Thoracic aorta (tissue), 2 donors: ENCODE measurements at regions not wholly inside any gene's neighbourhood (a gene's known extent, or its start where the extent isn't known, plus 50 kb on each side); places are given as distances from the start of the nearest gene placed in this dataset.

Source experiments
- ATAC-seq: fragments of 150-250 bp; one replicate; pipeline ENCODE4 v1.8.0; 2017; ENCODE audit warnings: low read depth; ENCODE audit not compliant: insufficient number of reproducible peaks, low FRiP score
- DNase-seq: peaks from one replicate; pipeline ENCODE4 v3.0.0-alpha.2; 2020; ENCODE audit warnings: low spot score
- H3K27ac ChIP-seq, 2 donors: fragments of 200-600 bp; sonication (generic); 1 replicate in 1 of 2; 2 replicates in 1 of 2; pipeline ENCODE4 v1.5.1; 2016; ENCODE audit warnings: mild to moderate bottlenecking in 2 of 2, moderate library complexity in 2 of 2
- H3K27me3 ChIP-seq: fragments of 200-600 bp; sonication (generic); replicated peaks from 2 replicates; pipeline ENCODE4 v1.6.0; 2016; ENCODE audit warnings: mild to moderate bottlenecking; ENCODE audit not compliant: insufficient read depth
- H3K36me3 ChIP-seq: fragments of 200-600 bp; sonication (generic); one replicate; pipeline ENCODE4 v1.5.1; 2016
- H3K4me1 ChIP-seq, 2 donors: fragments of 200-600 bp; sonication (generic); 1 replicate in 1 of 2; 2 replicates in 1 of 2; pipeline versions ENCODE4 v1.5.1 to v1.6.0; 2016; ENCODE audit warnings: low read depth in 2 of 2, mild to moderate bottlenecking in 1 of 2; ENCODE audit not compliant: control insufficient read depth in 1 of 2
- H3K4me3 ChIP-seq: fragments of 200-600 bp; sonication (generic); 2 replicates; pipeline ENCODE4 v1.5.1; 2016; ENCODE audit warnings: mild to moderate bottlenecking
- H3K9me3 ChIP-seq: fragments of 200-600 bp; sonication (generic); 2 replicates; pipeline ENCODE4 v1.5.1; 2016
- TF ChIP-seq, protein P1 (sequence below): fragments of 200-600 bp; sonication (generic); IDR thresholded peaks from one replicate; pipeline ENCODE4 v1.5.1; 2019; ENCODE audit warnings: antibody characterized with exemption

DNA sequence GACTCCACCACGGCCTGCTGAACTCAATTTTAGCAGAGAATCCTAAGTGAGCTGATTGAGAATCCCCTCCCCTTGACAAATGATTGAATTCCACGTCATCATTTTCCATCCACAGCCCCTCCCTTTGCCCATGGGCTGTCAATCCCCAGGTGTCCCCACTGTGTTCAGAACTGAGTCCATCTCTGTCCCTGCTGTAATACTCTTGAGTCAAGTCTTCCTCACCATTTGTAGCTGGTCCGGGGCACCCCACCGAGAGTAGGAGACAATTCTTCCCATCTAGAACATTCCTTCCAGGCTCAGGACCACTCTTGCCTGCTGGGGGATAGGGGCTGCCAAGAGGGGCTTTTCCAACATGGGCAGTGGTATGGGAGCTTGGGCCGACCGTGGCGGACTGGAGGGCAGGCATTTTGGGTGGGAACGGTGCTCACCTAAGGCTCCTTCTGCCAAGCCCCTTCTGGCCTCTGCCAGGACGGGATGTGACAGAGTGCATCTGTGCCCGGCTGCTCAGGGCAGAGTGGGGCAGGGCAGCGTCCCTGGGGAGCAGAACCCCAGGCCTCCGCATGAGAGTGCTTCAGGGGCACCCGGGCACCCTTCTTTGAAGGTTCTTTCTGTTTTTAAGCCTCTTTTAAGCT, 218.1 kb upstream of the RTL1 start:
- Histone ChIP-seq H3K4me3 (no peak overlapping the region), H3K4me1 (no peaks in the 10 kb centered on the region), H3K9me3 (no peaks in the 10 kb centered on the region), H3K27ac (peak overlapping the region in 1 of 2 donors; percentile 35), H3K36me3 (no peaks in the 10 kb centered on the region), H3K27me3 (no peaks in the 10 kb centered on the region)
- TF ChIP-seq, protein P1, sequence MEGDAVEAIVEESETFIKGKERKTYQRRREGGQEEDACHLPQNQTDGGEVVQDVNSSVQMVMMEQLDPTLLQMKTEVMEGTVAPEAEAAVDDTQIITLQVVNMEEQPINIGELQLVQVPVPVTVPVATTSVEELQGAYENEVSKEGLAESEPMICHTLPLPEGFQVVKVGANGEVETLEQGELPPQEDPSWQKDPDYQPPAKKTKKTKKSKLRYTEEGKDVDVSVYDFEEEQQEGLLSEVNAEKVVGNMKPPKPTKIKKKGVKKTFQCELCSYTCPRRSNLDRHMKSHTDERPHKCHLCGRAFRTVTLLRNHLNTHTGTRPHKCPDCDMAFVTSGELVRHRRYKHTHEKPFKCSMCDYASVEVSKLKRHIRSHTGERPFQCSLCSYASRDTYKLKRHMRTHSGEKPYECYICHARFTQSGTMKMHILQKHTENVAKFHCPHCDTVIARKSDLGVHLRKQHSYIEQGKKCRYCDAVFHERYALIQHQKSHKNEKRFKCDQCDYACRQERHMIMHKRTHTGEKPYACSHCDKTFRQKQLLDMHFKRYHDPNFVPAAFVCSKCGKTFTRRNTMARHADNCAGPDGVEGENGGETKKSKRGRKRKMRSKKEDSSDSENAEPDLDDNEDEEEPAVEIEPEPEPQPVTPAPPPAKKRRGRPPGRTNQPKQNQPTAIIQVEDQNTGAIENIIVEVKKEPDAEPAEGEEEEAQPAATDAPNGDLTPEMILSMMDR, result no peak
- no peak for ATAC-seq
- DNase-seq, result no peak

DNA sequence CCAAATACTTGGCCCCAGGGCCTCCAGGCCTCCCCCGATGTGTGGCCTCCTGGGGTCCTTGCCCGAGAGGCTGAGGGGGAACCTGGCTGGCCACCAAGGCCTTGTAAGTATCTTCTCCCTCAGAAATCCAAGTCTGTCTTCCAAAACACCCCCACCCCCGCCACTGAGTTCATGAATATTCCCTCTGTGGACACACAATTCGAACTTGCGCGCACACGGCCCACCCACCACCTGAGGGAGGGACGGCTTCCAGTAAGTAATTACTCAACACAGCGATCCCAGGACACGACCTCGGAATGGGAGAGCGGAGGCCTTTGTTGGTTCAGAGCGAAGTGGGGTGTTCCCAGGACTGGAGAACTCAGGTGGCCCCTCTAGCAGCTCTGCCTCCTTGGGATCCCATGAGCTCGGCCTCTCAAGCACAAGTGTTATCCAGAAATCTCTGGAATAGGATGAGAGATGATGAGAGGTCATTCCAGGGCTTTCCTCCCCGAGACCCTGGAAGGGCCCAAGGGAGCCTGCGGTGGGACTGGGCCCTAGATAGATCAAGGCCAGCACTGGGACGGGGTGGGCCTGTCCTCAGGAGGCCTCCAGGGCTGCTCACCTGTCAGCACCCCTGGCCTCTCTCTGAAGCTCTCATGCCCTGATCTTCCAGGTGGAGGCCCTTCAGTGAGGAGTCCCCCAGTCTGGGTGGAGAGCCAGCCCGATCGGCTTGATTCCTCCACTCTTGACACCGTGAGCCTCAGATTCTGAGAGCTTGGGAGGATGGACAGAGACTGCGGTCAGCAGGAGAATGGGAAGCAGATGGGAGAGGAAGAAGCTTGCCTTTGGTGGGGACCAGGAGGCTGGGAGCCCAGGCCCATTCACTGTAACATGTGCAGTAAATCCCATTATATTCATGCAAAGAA, 219.0 kb upstream of the RTL1 start:
- Histone ChIP-seq H3K27ac (no peak overlapping the region), H3K27me3 (no peaks in the 10 kb centered on the region), H3K4me1 (no peaks in the 10 kb centered on the region), H3K9me3 (no peaks in the 10 kb centered on the region), H3K4me3 (no peak overlapping the region), H3K36me3 (no peaks in the 10 kb centered on the region)
- no peak for ATAC-seq
- DNase-seq, result no peak
- TF ChIP-seq, protein P1, result no peak

DNA sequence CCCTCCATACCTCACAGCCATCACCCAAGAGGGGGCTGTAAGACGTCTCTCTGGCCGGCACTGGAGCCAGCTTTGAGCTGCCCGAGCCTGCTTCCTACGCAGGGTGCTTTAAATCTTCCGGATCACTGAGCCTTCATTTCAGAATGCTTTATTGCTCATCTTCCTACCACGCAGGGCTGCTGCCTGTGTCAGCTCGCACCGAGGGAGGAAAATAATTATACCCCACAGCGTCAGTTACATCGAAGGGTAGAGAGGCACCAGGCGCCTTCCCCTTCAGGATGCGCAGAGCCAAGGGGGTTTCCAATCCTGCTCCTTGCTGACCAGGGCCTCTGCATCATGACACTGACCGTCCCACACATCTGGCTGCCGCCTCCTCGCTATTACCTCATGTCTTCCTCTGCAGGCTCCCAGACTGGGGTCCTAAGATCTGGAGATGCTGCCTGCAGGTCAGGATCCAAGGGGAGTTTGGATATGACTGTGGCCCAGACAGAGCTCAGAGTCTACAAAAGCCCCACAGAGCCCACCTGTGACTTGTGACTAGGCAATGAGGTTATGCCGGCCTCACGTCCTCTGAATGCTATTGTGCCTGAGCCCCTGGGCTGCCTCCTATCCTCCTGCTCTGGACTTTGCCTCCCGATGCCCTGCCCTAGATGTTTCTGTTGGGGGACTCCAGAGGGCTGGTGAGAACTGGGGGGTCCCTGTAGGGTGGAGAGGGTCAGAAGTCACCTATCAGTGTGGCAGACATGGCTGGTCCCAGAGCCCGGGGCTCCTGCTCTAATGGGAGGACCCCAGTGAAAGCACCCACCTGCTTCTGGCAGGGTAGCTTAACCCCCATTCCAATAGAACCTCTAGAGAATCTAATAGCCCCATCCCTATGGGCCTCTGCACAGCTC, 220.3 kb upstream of the RTL1 start:
- TF ChIP-seq, protein P1, result no peak
- Histone ChIP-seq H3K27ac (no peak overlapping the region), H3K4me3 (no peak overlapping the region), H3K27me3 (no peaks in the 10 kb centered on the region), H3K4me1 (no peaks in the 10 kb centered on the region), H3K9me3 (no peaks in the 10 kb centered on the region), H3K36me3 (no peaks in the 10 kb centered on the region)
- no peak for DNase-seq
- ATAC-seq, result no peak

DNA sequence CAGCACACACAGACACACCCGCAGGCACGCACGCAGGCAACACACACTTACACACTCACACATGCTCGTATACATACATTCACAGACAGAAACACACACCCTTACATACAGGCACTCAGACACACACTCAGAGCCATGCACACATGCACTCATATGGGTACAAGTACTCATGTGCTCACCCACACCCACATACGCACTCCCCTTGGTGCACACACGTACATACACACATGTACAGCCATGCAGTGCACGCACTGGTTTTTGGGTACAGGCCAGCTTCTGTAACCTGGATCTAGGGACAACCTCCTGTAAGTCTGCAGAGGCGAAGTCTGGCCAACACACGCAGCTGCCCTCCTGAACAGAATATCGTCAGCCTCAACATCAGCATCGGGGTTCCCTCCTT, 221.3 kb upstream of the RTL1 start:
- DNase-seq (no peak), ATAC-seq (no peak)
- Histone ChIP-seq H3K27me3 (no peaks in the 10 kb centered on the region), H3K9me3 (no peaks in the 10 kb centered on the region), H3K27ac (no peak overlapping the region), H3K4me1 (no peaks in the 10 kb centered on the region), H3K4me3 (no peak overlapping the region), H3K36me3 (no peaks in the 10 kb centered on the region)
- TF ChIP-seq, protein P1, result no peak

DNA sequence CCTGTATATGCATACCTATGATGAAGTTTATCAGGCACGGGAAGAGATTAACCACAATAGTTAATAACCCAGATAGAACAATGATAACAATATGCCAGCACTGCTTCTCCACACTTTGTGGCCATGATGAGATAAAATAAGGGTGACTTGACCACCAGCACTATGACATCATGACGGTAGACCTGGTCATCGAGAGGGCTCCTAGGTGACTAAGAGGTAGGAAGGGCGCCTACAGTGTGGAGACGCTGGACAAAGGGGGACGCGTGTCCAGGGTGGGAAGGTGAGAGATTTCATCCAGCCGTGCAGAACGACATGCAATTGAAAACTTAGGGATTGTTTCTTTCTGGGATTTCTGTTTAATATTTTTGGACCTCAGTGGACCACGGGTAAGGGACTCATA, 221.8 kb upstream of the RTL1 start:
- DNase-seq (no peak), ATAC-seq (no peak)
- H3K4me1 ChIP-seq, result no peaks in the 10 kb centered on the region
- no peak overlapping the region for H3K27ac ChIP-seq
- no peaks in the 10 kb centered on the region for H3K9me3 ChIP-seq
- TF ChIP-seq, protein P1, result no peak
- no peaks in the 10 kb centered on the region for H3K27me3 ChIP-seq
- H3K4me3 ChIP-seq, result no peak overlapping the region
- no peaks in the 10 kb centered on the region for H3K36me3 ChIP-seq
